K562 (cell line): ENCODE measurements at regions not wholly inside any gene's neighbourhood (a gene's known extent, or its start where the extent isn't known, plus 50 kb on each side); places are given as distances from the start of the nearest gene placed in this dataset.
"Not testable (repeated sequence)": the region's sequence is repeated elsewhere in the genome, so short reads cannot be mapped to it uniquely, and the experiment has no call there.

Experiments
- ATF3 ChIP-seq, 2 experiments: fragments of 450-650 bp in 1 of 2; sonication (generic) in 1 of 2; formaldehyde crosslinking in 1 of 2; IDR thresholded peaks in 1 of 2; conservative IDR thresholded peaks in 1 of 2; 2 replicates each; pipeline versions ENCODE4 v1.6.1 to v1.8.1; 2016 to 2023; ENCODE audit warnings: mild to moderate bottlenecking in 2 of 2, moderate library complexity in 2 of 2, inconsistent platforms in 1 of 2, missing genetic modification reagents in 1 of 2
- CTCF ChIP-seq, 3 experiments: IDR thresholded peaks in 2 of 3; conservative IDR thresholded peaks in 1 of 3; 2 replicates each; pipeline ENCODE4 v1.5.1; 2011 to 2012; ENCODE audit warnings: low read length in 3 of 3, mild to moderate bottlenecking in 3 of 3, control low read depth in 2 of 3, improper control_type of control experiment in 1 of 3, inconsistent platforms in 1 of 3, low read depth in 1 of 3, mixed read lengths in 1 of 3, moderate library complexity in 1 of 3; ENCODE audit not compliant: insufficient read depth in 2 of 3
- GTF2B ChIP-seq: IDR thresholded peaks from 2 replicates; pipeline ENCODE4 v1.6.1; 2011; ENCODE audit not compliant: insufficient read length; ENCODE audit errors: extremely low read depth
- KAT2B ChIP-seq: IDR thresholded peaks from one replicate; pipeline ENCODE4 v1.6.1; 2012; ENCODE audit warnings: low read depth, mild to moderate bottlenecking, control low read depth, inconsistent platforms, low read length, moderate library complexity
- MCM5 ChIP-seq: fragments of 450-650 bp; IDR thresholded peaks from 2 replicates; pipeline ENCODE4 v1.6.1; 2016; ENCODE audit warnings: low read depth
- NR3C1 ChIP-seq: sonication (generic); formaldehyde crosslinking; IDR thresholded peaks from 2 replicates; pipeline ENCODE4 v1.8.1; 2022; ENCODE audit warnings: missing genetic modification reagents
- POLR2A ChIP-seq: fragments of 450-650 bp; conservative IDR thresholded peaks from 2 replicates; pipeline ENCODE4 v1.6.1; 2016
- REST ChIP-seq, 2 experiments: fragments of 450-650 bp; formaldehyde crosslinking in 1 of 2; IDR thresholded peaks; 2 replicates each; pipeline versions ENCODE4 v1.4.0 to v1.6.1; 2014 to 2020; ENCODE audit warnings: mild to moderate bottlenecking in 2 of 2, borderline replicate concordance in 1 of 2, low read depth in 1 of 2
- SRSF3 ChIP-seq: fragments of 200-400 bp; formaldehyde crosslinking; IDR thresholded peaks from 2 replicates; pipeline ENCODE4 v1.6.1; 2016; ENCODE audit warnings: mild to moderate bottlenecking, low read length, moderate library complexity; ENCODE audit not compliant: insufficient read depth
- ZNF175 ChIP-seq: fragments of 200-800 bp; sonication (Bioruptor generic); IDR thresholded peaks from 2 replicates; pipeline ENCODE4 v1.6.1; 2016; ENCODE audit warnings: low read depth, mild to moderate bottlenecking, missing genetic modification characterization, missing compliant biosample characterization
- ZNF639 ChIP-seq, 2 experiments: fragments of 200-800 bp in 1 of 2; sonication (Bioruptor generic) in 1 of 2; sonication (generic) in 1 of 2; formaldehyde crosslinking in 1 of 2; IDR thresholded peaks in 1 of 2; conservative IDR thresholded peaks in 1 of 2; 2 replicates each; pipeline versions ENCODE4 v1.5.0 to v1.6.1; 2016 to 2020; ENCODE audit warnings: missing compliant biosample characterization in 1 of 2, missing genetic modification characterization in 1 of 2, missing genetic modification reagents in 1 of 2
- ZSCAN29 ChIP-seq: fragments of 450-650 bp; IDR thresholded peaks from 2 replicates; pipeline ENCODE4 v1.6.1; 2017

GRCh38 chr13:58958097-58958496 lies 1205.6 kb downstream of the DIAPH3 start:
- not testable (repeated sequence) for TF ChIP-seq ATF3 (IDR thresholded peaks at IDR 0.05); ATF3 (CRISPR knock-in tag; conservative IDR thresholded peaks at IDR 0.05); ZNF639 (CRISPR knock-in tag; conservative IDR thresholded peaks at IDR 0.05 in 1 of 2, IDR thresholded peaks at IDR 0.05 in 1 of 2); POLR2A; ZNF175 (CRISPR knock-in tag); MCM5; ZSCAN29; KAT2B; SRSF3; GTF2B; CTCF (IDR thresholded peaks at IDR 0.05 in 2 of 3, conservative IDR thresholded peaks at IDR 0.05 in 1 of 3; ENCODE audit: insufficient read depth in 2 of 3, low read depth in 1 of 3, low read length in 3 of 3); NR3C1 (CRISPR knock-in tag); REST (IDR thresholded peaks at IDR 0.05; ENCODE audit: borderline replicate concordance); REST (CRISPR knock-in tag; IDR thresholded peaks at IDR 0.05; ENCODE audit: low read depth)
